A673 (cell line): ENCODE measurements at regions not wholly inside any gene's neighbourhood (a gene's known extent, or its start where the extent isn't known, plus 50 kb on each side); places are given as distances from the start of the nearest gene placed in this dataset.

Source experiments
- EZH2 ChIP-seq: fragments of 200-600 bp; sonication (generic); IDR thresholded peaks from 2 replicates; pipeline ENCODE4 v1.6.1; 2017; ENCODE audit warnings: borderline replicate concordance, low read depth, mild to moderate bottlenecking, mixed read lengths, antibody characterized with exemption, low read length; ENCODE audit not compliant: poor library complexity, severe bottlenecking
- TF ChIP-seq, protein P1 (sequence below): fragments of 300-800, 200-600 bp; sonication (generic); conservative IDR thresholded peaks from 2 replicates; pipeline ENCODE4 v1.5.1; 2017; ENCODE audit warnings: low read depth, mild to moderate bottlenecking, antibody characterized with exemption, low read length, moderate library complexity, mixed read lengths

DNA sequence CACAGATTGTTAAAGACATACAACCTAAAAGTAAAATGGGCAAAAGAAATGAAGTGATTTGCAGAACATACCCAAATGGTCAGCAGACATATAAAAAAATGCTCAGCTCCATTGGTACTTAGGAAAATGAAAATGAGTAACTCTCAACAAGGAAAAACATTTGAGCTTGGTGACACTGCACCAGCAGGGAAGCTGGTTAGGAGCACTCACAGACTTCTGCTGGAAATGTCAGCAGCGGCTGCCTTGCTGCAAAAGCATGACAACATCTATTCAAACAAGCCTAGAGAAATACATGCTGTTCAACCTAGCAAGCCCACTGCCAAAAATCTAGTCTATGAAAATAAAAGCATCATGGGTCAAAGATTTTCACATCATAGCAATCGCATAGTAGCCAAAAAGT is 99.0 kb upstream of the FOXQ1 start:
- TF ChIP-seq EZH2 = no peak
- TF ChIP-seq, protein P1, sequence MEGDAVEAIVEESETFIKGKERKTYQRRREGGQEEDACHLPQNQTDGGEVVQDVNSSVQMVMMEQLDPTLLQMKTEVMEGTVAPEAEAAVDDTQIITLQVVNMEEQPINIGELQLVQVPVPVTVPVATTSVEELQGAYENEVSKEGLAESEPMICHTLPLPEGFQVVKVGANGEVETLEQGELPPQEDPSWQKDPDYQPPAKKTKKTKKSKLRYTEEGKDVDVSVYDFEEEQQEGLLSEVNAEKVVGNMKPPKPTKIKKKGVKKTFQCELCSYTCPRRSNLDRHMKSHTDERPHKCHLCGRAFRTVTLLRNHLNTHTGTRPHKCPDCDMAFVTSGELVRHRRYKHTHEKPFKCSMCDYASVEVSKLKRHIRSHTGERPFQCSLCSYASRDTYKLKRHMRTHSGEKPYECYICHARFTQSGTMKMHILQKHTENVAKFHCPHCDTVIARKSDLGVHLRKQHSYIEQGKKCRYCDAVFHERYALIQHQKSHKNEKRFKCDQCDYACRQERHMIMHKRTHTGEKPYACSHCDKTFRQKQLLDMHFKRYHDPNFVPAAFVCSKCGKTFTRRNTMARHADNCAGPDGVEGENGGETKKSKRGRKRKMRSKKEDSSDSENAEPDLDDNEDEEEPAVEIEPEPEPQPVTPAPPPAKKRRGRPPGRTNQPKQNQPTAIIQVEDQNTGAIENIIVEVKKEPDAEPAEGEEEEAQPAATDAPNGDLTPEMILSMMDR = no peak
